CD4-positive, alpha-beta T cell treated with Interleukin-10 for 1 hour (primary cell): ENCODE measurements at regions not wholly inside any gene's neighbourhood (a gene's known extent, or its start where the extent isn't known, plus 50 kb on each side); places are given as distances from the start of the nearest gene placed in this dataset.

Experiments
- DNase-seq: peaks from one replicate; pipeline ENCODE4 v3.0.0-alpha.2; 2020

GRCh38 chr20:16951876-16952275 lies 203.7 kb downstream of the OTOR start:
- no peak for DNase-seq

- no peak for DNase-seq
Measured at GRCh38 chr20:16952965-16953364, 204.8 kb downstream of the OTOR start.

GRCh38 chr20:16953858-16954257 lies 205.7 kb downstream of the OTOR start:
- DNase-seq = no peak

GRCh38 chr20:16955462-16955861 lies 207.3 kb downstream of the OTOR start:
- no peak for DNase-seq

- no peak for DNase-seq
Measured at GRCh38 chr20:16955971-16956370, 207.8 kb downstream of the OTOR start.

- no peak for DNase-seq
Measured at GRCh38 chr20:16965401-16965800, 217.2 kb downstream of the OTOR start.

GRCh38 chr20:16966276-16966880 lies 218.2 kb downstream of the OTOR start:
- DNase-seq = no peak

- no peak for DNase-seq
Measured at GRCh38 chr20:16968099-16968498, 219.9 kb downstream of the OTOR start.

GRCh38 chr20:16970776-16971175 lies 222.6 kb downstream of the OTOR start:
- no peak for DNase-seq

GRCh38 chr20:16974080-16974854 lies 226.1 kb downstream of the OTOR start:
- DNase-seq = no peak

- no peak for DNase-seq
Measured at GRCh38 chr20:16974855-16975162, 226.7 kb downstream of the OTOR start.

- DNase-seq = no peak
Measured at GRCh38 chr20:16975682-16976081, 227.5 kb downstream of the OTOR start.

- no peak for DNase-seq
Measured at GRCh38 chr20:16978497-16978896, 230.3 kb downstream of the OTOR start.

GRCh38 chr20:16982091-16982726 lies 234.1 kb downstream of the OTOR start:
- DNase-seq = no peak

GRCh38 chr20:16984481-16984880 lies 236.3 kb downstream of the OTOR start:
- DNase-seq = no peak

GRCh38 chr20:17003170-17003870 lies 223.5 kb upstream of the PCSK2 start:
- no peak for DNase-seq

- DNase-seq = no peak
Measured at GRCh38 chr20:17010181-17010580, 216.7 kb upstream of the PCSK2 start.

GRCh38 chr20:17012546-17013226 lies 214.2 kb upstream of the PCSK2 start:
- no peak for DNase-seq

- no peak for DNase-seq
Measured at GRCh38 chr20:17014217-17014616, 212.6 kb upstream of the PCSK2 start.

- DNase-seq = no peak
Measured at GRCh38 chr20:17014756-17015366, 212.0 kb upstream of the PCSK2 start.

GRCh38 chr20:17017232-17017631 lies 209.6 kb upstream of the PCSK2 start:
- DNase-seq = no peak

GRCh38 chr20:17021481-17021880 lies 205.4 kb upstream of the PCSK2 start:
- no peak for DNase-seq

GRCh38 chr20:17023036-17023435 lies 203.8 kb upstream of the PCSK2 start:
- no peak for DNase-seq
